NCI-H2196 (cell line): ENCODE measurements at regions not wholly inside any gene's neighbourhood (a gene's known extent, or its start where the extent isn't known, plus 50 kb on each side); places are given as distances from the start of the nearest gene placed in this dataset.
"Not testable (repeated sequence)": the region's sequence is repeated elsewhere in the genome, so short reads cannot be mapped to it uniquely, and the experiment has no call there.

Experiments used
- DNase-seq: peaks from one replicate; lab custom pipeline; 2025; ENCODE audit not compliant: unreplicated experiment; lab: John Stamatoyannopoulos, UW

DNA sequence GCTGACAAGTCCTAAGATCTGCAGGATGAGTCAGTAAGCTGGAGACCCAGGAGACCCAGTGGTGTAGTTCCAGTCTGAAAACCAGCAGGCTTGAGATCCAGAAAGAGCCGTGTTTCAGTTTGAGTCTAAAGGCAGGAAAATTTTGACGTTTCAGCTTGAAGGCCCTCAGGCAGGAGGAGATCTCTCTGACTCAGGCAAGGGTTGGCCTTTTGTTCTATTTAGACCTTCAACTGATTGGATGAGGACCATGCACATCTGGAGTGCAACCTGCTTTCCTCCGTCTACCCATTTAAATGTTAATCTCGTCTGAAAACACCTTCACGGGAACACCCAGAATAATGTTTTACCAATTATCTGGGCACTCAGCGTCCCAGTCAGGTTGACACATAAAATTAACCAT is 69.5 kb downstream of the NPIPA7 start:
- DNase-seq, result not testable (repeated sequence)

DNA sequence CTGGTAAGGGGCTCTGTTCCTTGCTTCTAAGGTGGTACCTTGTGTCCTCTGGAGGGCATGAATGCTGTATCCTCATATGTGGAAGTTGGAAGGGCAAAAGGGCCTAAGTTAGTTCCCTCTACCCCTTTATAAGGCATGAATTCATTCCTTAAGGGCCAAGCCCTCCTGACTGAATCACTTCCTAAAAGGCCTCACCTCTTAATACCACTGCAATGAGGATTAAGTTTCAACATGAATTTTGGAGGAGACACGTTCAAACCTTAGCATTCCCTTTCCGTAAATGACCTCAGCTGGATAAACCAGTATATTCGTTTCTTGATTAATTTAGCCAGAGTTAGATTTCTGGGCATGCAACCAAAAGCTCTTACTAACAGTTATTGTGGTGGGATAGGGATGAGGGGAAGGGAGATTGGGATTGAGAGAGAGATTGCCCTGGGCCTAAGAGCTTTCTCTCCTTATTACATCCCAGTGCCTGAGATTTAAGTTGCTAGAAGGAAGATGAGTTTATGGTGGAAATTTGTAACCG is 70.8 kb downstream of the NPIPA7 start:
- not testable (repeated sequence) for DNase-seq

DNA sequence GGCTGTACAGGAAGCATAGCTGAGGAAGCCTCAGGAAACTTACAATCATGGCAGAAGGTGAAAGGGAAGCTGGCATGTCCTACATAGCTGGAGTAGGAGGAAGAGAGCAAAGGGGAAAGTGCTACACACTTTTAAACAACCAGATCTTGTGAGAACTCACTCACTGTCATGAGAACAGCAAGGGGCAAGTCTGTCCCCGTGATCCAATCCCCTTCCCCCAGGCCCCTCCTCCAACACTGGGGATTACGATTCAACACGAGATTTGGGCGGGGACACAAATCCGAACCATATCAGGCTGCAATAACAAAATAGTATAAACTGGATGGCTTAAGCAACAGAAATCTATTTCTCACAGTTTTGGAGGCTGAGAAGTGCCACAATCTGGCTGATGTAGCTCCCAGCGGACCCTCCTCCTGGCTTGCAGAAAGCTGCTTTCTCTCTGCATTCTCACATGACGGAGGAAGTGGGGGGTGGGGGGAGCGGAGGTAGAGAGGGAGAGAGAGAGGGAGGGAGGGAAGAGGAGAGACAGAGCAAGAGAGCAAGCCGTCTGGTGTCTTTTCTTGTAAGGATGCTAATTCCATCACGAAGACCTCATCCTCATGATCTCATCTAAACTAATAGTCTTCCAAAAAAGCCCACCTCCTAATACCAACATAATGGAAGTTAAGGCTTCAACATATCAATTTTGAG is 72.9 kb downstream of the NPIPA7 start:
- not testable (repeated sequence) for DNase-seq

DNA sequence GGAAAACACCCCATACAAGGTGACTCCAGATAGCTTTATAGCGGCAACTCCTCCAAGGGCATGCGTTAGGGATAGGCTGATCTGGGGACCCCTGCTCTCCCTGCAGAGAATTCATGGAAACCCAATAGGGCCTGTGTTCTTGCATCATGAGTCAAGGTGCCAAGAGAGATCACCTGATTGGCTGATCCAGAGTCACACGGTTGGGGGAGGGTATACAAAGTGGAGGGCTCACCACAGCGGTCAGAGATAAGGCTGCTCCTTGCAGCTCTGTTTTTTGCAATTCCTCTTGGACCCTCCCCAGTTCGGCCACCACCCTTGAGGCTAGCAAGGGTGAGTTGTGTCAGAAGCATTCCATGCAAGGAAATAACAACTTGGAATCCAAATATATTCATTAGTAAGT is 79.6 kb downstream of the NPIPA7 start:
- DNase-seq, result not testable (repeated sequence)

GRCh38 chr16:16463792-16464191 is 84.9 kb downstream of the NPIPA7 start:
- DNase-seq, result not testable (repeated sequence)

DNA sequence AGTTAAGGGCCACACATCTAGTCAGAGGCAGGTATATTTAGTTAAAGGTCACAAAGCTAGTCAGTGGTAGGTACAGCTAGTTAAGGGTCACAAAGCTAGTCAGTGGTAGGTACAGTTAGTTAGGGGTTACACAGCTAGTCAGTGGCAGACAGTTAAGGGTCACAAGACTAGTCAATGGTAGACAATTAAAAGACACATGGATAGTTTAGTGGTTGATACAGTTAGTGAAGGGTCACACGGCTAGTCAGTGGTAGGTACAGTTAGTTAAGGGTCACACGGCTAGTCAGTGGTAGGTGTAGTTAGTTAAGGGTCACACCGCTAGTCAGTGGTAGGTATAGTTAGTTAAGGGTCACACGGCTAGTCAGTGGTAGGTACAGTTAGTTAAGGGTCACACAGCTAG is 110.0 kb downstream of the NPIPA7 start:
- DNase-seq, result not testable (repeated sequence)

- DNase-seq, result not testable (repeated sequence)
Observed at GRCh38 chr16:16489466-16489865, 110.5 kb downstream of the NPIPA7 start.

- DNase-seq, result not testable (repeated sequence)
Observed at GRCh38 chr16:16494114-16494513, 115.2 kb downstream of the NPIPA7 start.

GRCh38 chr16:16494998-16495397 is 116.1 kb downstream of the NPIPA7 start:
- DNase-seq, result not testable (repeated sequence)

DNA sequence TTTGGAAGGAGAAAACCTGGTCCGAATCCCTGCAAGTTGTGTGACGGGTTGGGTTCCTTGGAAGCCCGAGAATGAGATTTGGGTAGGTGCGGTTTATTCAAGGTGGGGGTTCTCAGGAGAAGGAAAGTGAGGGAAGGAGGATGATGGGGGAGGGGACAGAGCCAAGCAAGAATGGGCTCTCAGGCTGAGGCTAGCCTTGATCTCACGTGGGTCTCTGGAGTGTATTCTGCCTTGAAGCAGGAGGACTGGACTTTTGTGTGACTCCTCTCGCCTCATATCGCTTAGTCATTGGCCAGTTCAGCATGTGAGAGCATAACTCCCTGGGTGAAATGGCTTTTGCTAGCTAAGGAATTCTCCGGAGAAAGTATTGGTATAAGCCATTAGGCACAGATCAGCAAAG is 120.9 kb downstream of the NPIPA7 start:
- not testable (repeated sequence) for DNase-seq

- DNase-seq, result not testable (repeated sequence)
Observed at GRCh38 chr16:16507041-16507440, 128.1 kb downstream of the NPIPA7 start.

DNA sequence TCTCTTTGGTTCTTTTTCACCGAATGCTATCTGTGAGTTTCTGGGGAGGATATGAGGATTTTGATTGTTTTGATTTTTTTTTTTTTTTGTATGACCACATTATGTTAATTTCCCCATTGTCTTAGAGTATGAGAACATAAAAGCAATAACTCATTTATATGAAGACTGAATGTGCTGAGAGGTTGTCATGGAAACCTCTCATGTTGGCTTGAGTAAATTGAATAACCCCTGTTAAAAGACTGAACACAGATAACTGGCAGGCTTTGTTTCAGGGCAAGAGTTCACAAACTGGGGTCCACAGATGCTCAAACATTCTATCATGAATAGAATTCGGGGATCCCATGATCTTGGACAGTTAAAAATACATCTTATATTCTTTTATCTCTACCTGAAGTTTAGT is 129.4 kb downstream of the NPIPA7 start:
- DNase-seq, result not testable (repeated sequence)

DNA sequence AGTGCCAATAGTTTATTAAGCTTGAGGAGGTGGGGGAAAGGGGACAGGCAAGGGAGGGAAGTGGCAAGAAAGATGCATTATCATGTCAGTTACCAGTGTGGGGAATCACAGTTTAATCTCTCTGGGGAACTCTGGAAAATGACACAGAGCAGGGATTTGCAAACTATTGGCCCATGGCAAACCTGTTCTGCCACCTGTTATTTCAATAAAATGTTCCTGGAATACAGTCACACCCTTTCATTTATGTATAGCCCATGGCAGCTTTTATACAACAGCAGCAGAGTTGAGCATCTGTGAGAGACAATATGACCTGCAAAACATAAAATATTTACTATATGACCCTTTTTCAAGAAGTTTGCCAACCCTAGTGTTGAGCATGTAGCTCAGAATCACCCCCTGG is 140.5 kb downstream of the NPIPA7 start:
- not testable (repeated sequence) for DNase-seq

GRCh38 chr16:16521239-16522002 is 142.5 kb downstream of the NPIPA7 start:
- DNase-seq, result not testable (repeated sequence)

DNA sequence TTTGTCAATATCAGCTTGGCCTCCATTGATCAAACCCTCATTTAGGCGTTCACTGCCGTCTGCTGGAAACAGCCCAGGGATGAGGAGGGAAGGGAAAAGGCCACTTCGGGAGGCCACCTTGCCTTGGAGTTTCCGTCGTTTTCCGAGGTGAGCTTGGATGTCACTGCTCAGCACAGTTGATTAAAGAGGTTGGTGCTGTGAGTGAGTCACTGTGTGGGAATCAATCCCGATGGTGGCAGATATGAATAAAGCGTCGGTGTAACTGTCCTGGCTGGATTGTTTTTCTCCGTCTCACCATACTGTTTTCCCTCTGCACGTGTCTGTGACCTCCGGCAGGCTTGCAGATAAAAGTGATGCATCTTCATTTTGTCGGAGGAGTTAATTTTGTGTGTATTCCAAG is 148.1 kb downstream of the NPIPA7 start:
- DNase-seq, result not testable (repeated sequence)

DNA sequence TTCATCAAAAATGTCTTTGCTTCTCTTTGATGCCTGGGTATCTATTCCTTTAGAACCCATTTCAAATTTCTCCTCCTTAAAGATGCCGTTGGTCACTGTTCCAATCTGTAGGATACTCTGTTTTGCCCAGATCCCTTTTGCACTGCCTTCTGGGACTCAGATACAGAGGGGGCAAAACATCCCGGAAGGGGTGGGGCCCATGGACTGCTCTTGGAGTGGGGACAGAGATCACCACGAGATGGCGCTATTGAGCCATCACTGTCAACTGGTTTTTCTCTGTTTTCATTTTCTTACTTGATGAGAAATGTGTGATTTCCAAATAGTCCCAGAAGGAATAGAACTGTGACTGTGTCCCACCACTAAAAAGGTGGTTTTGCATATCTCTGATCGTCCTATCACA is 151.8 kb downstream of the NPIPA7 start:
- not testable (repeated sequence) for DNase-seq

DNA sequence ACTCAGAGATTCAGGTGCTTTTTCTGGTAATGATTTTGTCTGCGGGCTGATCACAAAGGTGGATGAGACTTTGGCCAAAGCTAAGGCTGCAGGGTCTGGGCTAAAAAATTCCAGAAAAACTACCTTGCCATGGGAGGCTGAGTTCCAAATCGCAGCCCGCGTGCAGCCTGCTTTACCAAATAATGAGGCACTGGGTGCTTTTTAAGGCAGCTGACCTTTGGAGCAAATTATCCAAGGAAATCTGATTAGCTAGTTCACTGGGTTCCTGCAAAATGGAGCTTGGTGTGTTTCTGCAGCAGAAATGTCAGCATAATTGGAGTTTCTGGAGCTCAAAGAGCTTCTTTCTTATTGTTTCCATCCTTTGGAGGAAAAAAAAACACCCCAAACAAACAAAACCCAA is 156.6 kb downstream of the NPIPA7 start:
- not testable (repeated sequence) for DNase-seq

DNA sequence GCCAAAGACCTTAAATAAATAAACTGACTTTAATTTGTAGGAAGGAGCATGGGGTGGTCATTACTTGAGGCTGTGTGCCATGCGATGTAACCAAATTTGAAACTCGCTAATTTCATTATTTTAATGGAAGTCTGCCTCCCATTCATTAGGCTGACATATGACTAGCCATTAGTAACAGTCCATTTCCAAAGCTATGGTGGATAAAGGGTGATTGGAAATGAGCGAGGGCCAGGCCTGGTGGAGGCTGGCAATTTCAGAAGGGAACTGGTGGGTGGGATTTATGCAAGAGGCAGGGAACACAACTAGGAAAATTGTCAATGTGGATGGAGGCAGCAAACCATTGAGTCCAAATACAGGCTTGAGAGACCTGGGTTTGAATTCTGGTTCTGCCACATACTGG is 157.2 kb downstream of the NPIPA7 start:
- not testable (repeated sequence) for DNase-seq

GRCh38 chr16:16549710-16550109 is 170.8 kb downstream of the NPIPA7 start:
- DNase-seq, result not testable (repeated sequence)

GRCh38 chr16:16550824-16551223 is 171.9 kb downstream of the NPIPA7 start:
- not testable (repeated sequence) for DNase-seq

DNA sequence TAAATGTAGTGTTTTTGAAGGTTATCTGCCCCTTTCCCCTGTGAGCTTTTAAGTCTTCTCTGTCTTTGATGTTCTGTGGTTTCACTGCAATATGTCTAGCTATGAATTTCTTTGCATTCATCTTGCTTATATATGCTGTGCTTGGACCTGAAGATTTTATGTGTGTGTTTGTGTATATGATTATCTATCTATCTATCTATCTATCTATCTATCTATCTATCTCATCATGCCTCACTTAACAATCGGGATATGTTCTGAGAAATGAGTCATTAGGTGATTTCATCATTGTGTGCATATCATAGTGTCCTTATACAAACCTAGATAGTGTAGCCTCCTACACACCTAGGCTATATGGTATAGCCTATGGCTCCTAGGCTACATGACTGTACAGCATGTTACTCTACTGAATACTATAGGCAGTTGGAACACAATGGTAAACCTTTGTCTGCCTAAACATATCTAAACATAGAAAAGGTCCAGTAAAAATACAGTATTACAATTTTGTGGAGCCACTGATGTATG is 173.9 kb downstream of the NPIPA7 start:
- not testable (repeated sequence) for DNase-seq
